HG03342 (cell line): ENCODE measurements at regions not wholly inside any gene's neighbourhood (a gene's known extent, or its start where the extent isn't known, plus 50 kb on each side); places are given as distances from the start of the nearest gene placed in this dataset.

Source experiments
- ATAC-seq: cut with Tn5 transposase; IDR thresholded peaks from one replicate; pipeline ENCODE4 v1.9.1; 2021; ENCODE audit warnings: mild to moderate bottlenecking, moderate library complexity; ENCODE audit not compliant: unreplicated experiment

GRCh38 chr2:14297340-14297739 lies 335.2 kb upstream of the LRATD1 start:
- no peak for ATAC-seq

- no peak for ATAC-seq
Measured at GRCh38 chr2:14297906-14298305, 334.6 kb upstream of the LRATD1 start.

GRCh38 chr2:14301331-14301730 lies 331.2 kb upstream of the LRATD1 start:
- ATAC-seq: no peak

GRCh38 chr2:14303366-14304115 lies 329.0 kb upstream of the LRATD1 start:
- ATAC-seq: peak; percentile 90

- no peak for ATAC-seq
Measured at GRCh38 chr2:14304326-14304725, 328.2 kb upstream of the LRATD1 start.

- peak; percentile 61 for ATAC-seq
Measured at GRCh38 chr2:14306268-14306861, 326.2 kb upstream of the LRATD1 start.

- no peak for ATAC-seq
Measured at GRCh38 chr2:14313341-14313740, 319.2 kb upstream of the LRATD1 start.

GRCh38 chr2:14316594-14316993 lies 315.9 kb upstream of the LRATD1 start:
- ATAC-seq: no peak

GRCh38 chr2:14321357-14321756 lies 311.2 kb upstream of the LRATD1 start:
- no peak for ATAC-seq

- ATAC-seq: no peak
Measured at GRCh38 chr2:14322306-14322705, 310.2 kb upstream of the LRATD1 start.

GRCh38 chr2:14324308-14324707 lies 308.2 kb upstream of the LRATD1 start:
- no peak for ATAC-seq

- no peak for ATAC-seq
Measured at GRCh38 chr2:14330884-14331283, 301.6 kb upstream of the LRATD1 start.

- no peak for ATAC-seq
Measured at GRCh38 chr2:14336759-14337382, 295.6 kb upstream of the LRATD1 start.

GRCh38 chr2:14340703-14341102 lies 291.8 kb upstream of the LRATD1 start:
- no peak for ATAC-seq

GRCh38 chr2:14342313-14342712 lies 290.2 kb upstream of the LRATD1 start:
- no peak for ATAC-seq

- no peak for ATAC-seq
Measured at GRCh38 chr2:14344355-14344754, 288.2 kb upstream of the LRATD1 start.

GRCh38 chr2:14348247-14348646 lies 284.3 kb upstream of the LRATD1 start:
- no peak for ATAC-seq

- ATAC-seq: no peak
Measured at GRCh38 chr2:14350856-14351255, 281.7 kb upstream of the LRATD1 start.

GRCh38 chr2:14352067-14352466 lies 280.4 kb upstream of the LRATD1 start:
- ATAC-seq: no peak

- ATAC-seq: no peak
Measured at GRCh38 chr2:14354231-14354630, 278.3 kb upstream of the LRATD1 start.

GRCh38 chr2:14355102-14355501 lies 277.4 kb upstream of the LRATD1 start:
- ATAC-seq: no peak

- no peak for ATAC-seq
Measured at GRCh38 chr2:14358339-14358738, 274.2 kb upstream of the LRATD1 start.
